MM.1S (cell line): ENCODE measurements at regions not wholly inside any gene's neighbourhood (a gene's known extent, or its start where the extent isn't known, plus 50 kb on each side); places are given as distances from the start of the nearest gene placed in this dataset.
"Not testable (repeated sequence)": the region's sequence is repeated elsewhere in the genome, so short reads cannot be mapped to it uniquely, and the experiment has no call there.

ENCODE experiments used
- DNase-seq: peaks from one replicate; pipeline ENCODE4 v3.0.0-alpha.2; 2015
- H2AFZ ChIP-seq: fragments of 300-600 bp; sonication (generic); 2 replicates; pipeline ENCODE4 v1.6.0; 2016; ENCODE audit warnings: antibody characterized with exemption, low read length
- H3F3A ChIP-seq: fragments of 300-600 bp; sonication (generic); 2 replicates; pipeline ENCODE4 v1.6.1; 2016; ENCODE audit warnings: mild to moderate bottlenecking, antibody characterized with exemption, low read length, moderate library complexity, mixed read lengths; ENCODE audit not compliant: insufficient read depth
- H3K27ac ChIP-seq: fragments of 300-600 bp; sonication (generic); 2 replicates; pipeline ENCODE4 v1.5.1; 2016; ENCODE audit warnings: mild to moderate bottlenecking, low read length
- H3K27me3 ChIP-seq: fragments of 300-600 bp; sonication (generic); replicated peaks from 2 replicates; pipeline ENCODE4 v1.6.0; 2016; ENCODE audit warnings: low read length; ENCODE audit not compliant: insufficient read depth
- H3K36me3 ChIP-seq: fragments of 300-600 bp; sonication (generic); replicated peaks from 2 replicates; pipeline ENCODE4 v1.6.1; 2016; ENCODE audit warnings: mild to moderate bottlenecking, low read length, mixed read lengths; ENCODE audit not compliant: insufficient read depth
- H3K4me1 ChIP-seq: fragments of 300-600 bp; sonication (generic); 2 replicates; pipeline ENCODE4 v1.6.1; 2016; ENCODE audit warnings: low read length, mixed read lengths
- H3K4me2 ChIP-seq: fragments of 300-600 bp; sonication (generic); 2 replicates; pipeline ENCODE4 v1.6.0; 2016; ENCODE audit warnings: low read depth, low read length
- H3K4me3 ChIP-seq: fragments of 300-600 bp; sonication (generic); 2 replicates; pipeline ENCODE4 v1.5.1; 2016; ENCODE audit warnings: low read length, mixed read lengths
- H3K79me2 ChIP-seq: fragments of 300-600 bp; sonication (generic); 2 replicates; pipeline ENCODE4 v1.6.1; 2016; ENCODE audit warnings: mixed run types, low read length, mixed read lengths
- H3K9ac ChIP-seq: fragments of 300-600 bp; sonication (generic); 2 replicates; pipeline ENCODE4 v1.6.1; 2016; ENCODE audit warnings: low read length, mixed read lengths
- H3K9me2 ChIP-seq: fragments of 300-600 bp; sonication (generic); replicated peaks from 2 replicates; pipeline ENCODE4 v1.6.1; 2016; ENCODE audit warnings: mild to moderate bottlenecking, low read length, mixed read lengths; ENCODE audit not compliant: insufficient read depth
- H3K9me3 ChIP-seq: fragments of 300-600 bp; sonication (generic); replicated peaks from 2 replicates; pipeline ENCODE4 v1.6.1; 2016; ENCODE audit warnings: mild to moderate bottlenecking, low read length, mixed read lengths; ENCODE audit not compliant: insufficient read depth
- H4K20me1 ChIP-seq: fragments of 300-600 bp; sonication (generic); 2 replicates; pipeline ENCODE4 v1.6.1; 2016; ENCODE audit warnings: mild to moderate bottlenecking, low read length, moderate library complexity, mixed read lengths; ENCODE audit not compliant: insufficient read depth
- CTCF ChIP-seq: fragments of 300-600 bp; sonication (generic); IDR thresholded peaks from 2 replicates; pipeline ENCODE4 v1.5.1; 2016; ENCODE audit warnings: antibody characterized with exemption, low read length, mixed read lengths
- EZH2 ChIP-seq: fragments of 300-600 bp; sonication (generic); optimal IDR thresholded peaks from 2 replicates; pipeline ENCODE3; 2017; ENCODE audit warnings: low read depth, mild to moderate bottlenecking, antibody characterized with exemption, low read length, mixed read lengths
- EZH2phosphoT487 ChIP-seq: fragments of 300-600 bp; sonication (generic); IDR thresholded peaks from 2 replicates; pipeline ENCODE4 v1.6.1; 2018; ENCODE audit warnings: antibody characterized with exemption, low read length

GRCh38 chr1:60916906-60917305, 165.5 kb upstream of the NFIA start:
- TF ChIP-seq CTCF: no peak
- no peak for TF ChIP-seq EZH2phosphoT487
- H3F3A ChIP-seq: no peaks in the 10 kb centered on the region
- H2AFZ ChIP-seq: no peak overlapping the region
- H3K79me2 ChIP-seq: no peaks in the 10 kb centered on the region
- no peak overlapping the region for H3K9ac ChIP-seq
- no peaks in the 10 kb centered on the region for H3K4me1 ChIP-seq
- DNase-seq: no peak
- no peaks in the 10 kb centered on the region for H3K9me2 ChIP-seq
- no peaks in the 10 kb centered on the region for H3K27me3 ChIP-seq
- no peaks in the 10 kb centered on the region for H3K9me3 ChIP-seq
- no peaks in the 10 kb centered on the region for H4K20me1 ChIP-seq
- H3K27ac ChIP-seq: no peak overlapping the region
- H3K36me3 ChIP-seq: no peaks in the 10 kb centered on the region
- H3K4me2 ChIP-seq: no peak overlapping the region
- no peak overlapping the region for H3K4me3 ChIP-seq

- H3K4me2 ChIP-seq: no peak overlapping the region
Measured at GRCh38 chr1:60916199-60916598, 166.2 kb upstream of the NFIA start.

GRCh38 chr1:60915441-60915840, 166.9 kb upstream of the NFIA start:
- Histone ChIP-seq H4K20me1 (no peaks in the 10 kb centered on the region), H3K9ac (no peak overlapping the region), H3K4me2 (no peak overlapping the region), H3K79me2 (no peaks in the 10 kb centered on the region), H3K27ac (no peak overlapping the region), H3K4me3 (no peak overlapping the region), H3K27me3 (no peaks in the 10 kb centered on the region), H3K36me3 (no peaks in the 10 kb centered on the region), H2AFZ (no peak overlapping the region), H3K9me2 (no peaks in the 10 kb centered on the region), H3K9me3 (no peaks in the 10 kb centered on the region), H3F3A (no peaks in the 10 kb centered on the region), H3K4me1 (no peaks in the 10 kb centered on the region)
- no peak for DNase-seq
- TF ChIP-seq EZH2phosphoT487: no peak
- no peak for TF ChIP-seq CTCF
- no peak for TF ChIP-seq EZH2

More at GRCh38 chr1:60916199-60916598, 166.2 kb upstream of the NFIA start:
- Histone ChIP-seq H2AFZ (no peak overlapping the region), H3K27me3 (no peaks in the 10 kb centered on the region), H3F3A (no peaks in the 10 kb centered on the region), H3K9ac (no peak overlapping the region), H3K9me3 (no peaks in the 10 kb centered on the region), H3K4me3 (no peak overlapping the region), H4K20me1 (no peaks in the 10 kb centered on the region), H3K27ac (no peak overlapping the region), H3K36me3 (no peaks in the 10 kb centered on the region), H3K9me2 (no peaks in the 10 kb centered on the region), H3K79me2 (no peaks in the 10 kb centered on the region), H3K4me1 (no peaks in the 10 kb centered on the region)
- no peak for DNase-seq
- TF ChIP-seq CTCF (no peak), EZH2 (no peak), EZH2phosphoT487 (no peak)

DNA sequence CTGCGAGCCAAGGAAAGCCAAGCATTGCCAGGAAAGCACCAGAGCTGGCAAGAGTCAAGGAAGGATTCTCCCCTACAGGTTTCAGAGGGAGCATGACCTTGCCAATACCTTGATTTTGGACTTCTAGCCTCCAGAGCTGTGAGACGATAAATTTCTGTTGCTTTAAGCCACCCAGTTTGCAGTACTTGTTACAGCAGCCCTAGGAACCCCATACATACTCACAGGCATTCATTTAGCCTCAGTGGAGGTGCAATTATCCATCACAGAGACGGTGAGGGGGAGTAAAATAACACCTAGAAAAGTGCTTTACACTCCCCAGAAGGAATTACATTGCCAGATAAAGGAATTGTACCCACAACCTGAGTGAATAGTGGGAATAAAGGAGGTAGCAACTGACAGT, 167.4 kb upstream of the NFIA start:
- Histone ChIP-seq H3K79me2 (no peaks in the 10 kb centered on the region), H3K9me3 (no peaks in the 10 kb centered on the region), H2AFZ (no peak overlapping the region), H3K27ac (no peak overlapping the region), H3K4me3 (no peak overlapping the region), H3K9ac (no peak overlapping the region), H3K27me3 (no peaks in the 10 kb centered on the region), H3K4me2 (no peak overlapping the region), H4K20me1 (no peaks in the 10 kb centered on the region), H3K36me3 (no peaks in the 10 kb centered on the region), H3K4me1 (no peaks in the 10 kb centered on the region), H3K9me2 (no peaks in the 10 kb centered on the region), H3F3A (no peaks in the 10 kb centered on the region)
- no peak for TF ChIP-seq EZH2phosphoT487
- no peak for TF ChIP-seq CTCF
- TF ChIP-seq EZH2: no peak
- no peak for DNase-seq

DNA sequence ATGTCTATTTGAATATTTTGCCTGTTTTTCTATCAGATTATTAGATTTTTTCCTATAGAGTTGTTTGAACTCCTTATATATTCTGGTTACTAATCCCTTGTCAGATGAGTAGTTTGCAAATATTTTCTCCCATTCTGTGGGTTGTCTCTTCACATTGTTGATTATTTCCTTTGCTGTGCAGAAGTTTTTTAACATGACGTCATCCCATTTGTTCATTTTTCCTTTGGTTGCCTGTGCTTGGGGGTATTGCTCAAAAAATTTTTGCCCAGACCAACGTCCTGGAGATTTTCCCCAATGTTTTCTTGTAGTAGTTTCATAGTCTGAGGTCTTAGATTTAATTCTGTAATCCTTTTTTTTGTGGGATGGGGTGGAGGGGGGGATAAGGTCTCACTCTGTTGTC, 168.7 kb upstream of the NFIA start:
- not testable (repeated sequence) for H3K9ac ChIP-seq, H3K9me2 ChIP-seq, H2AFZ ChIP-seq, H3K4me3 ChIP-seq, H3K79me2 ChIP-seq, H3K27ac ChIP-seq, H3K36me3 ChIP-seq, DNase-seq, H3K27me3 ChIP-seq, H3K4me2 ChIP-seq, H3K4me1 ChIP-seq, H3F3A ChIP-seq, H4K20me1 ChIP-seq, H3K9me3 ChIP-seq
